Right lobe of liver (tissue), 4 donors: ENCODE measurements at regions not wholly inside any gene's neighbourhood (a gene's known extent, or its start where the extent isn't known, plus 50 kb on each side); places are given as distances from the start of the nearest gene placed in this dataset.

ENCODE experiments used
- POLR2A ChIP-seq: fragments of 450-650 bp; IDR thresholded peaks from one replicate; pipeline ENCODE4 v1.6.1; 2017; ENCODE audit warnings: antibody characterized with exemption, mild to moderate bottlenecking
- TF ChIP-seq, protein P1 (sequence below), 4 donors: fragments of 200-600 bp in 3 of 4; fragments of 450-650 bp in 1 of 4; IDR thresholded peaks; one replicate each; pipeline versions ENCODE4 v1.5.1 to v1.8.0; 2016 to 2022; ENCODE audit warnings: antibody characterized with exemption in 4 of 4, mild to moderate bottlenecking in 2 of 4
- donor health status: DM: no; HTN: no; CAD: no.
- donor health status: DM: no; HTN: no; CAD: no.
- donor health status: DM: no; HTN: yes; CAD: no.

- TF ChIP-seq, protein P1, sequence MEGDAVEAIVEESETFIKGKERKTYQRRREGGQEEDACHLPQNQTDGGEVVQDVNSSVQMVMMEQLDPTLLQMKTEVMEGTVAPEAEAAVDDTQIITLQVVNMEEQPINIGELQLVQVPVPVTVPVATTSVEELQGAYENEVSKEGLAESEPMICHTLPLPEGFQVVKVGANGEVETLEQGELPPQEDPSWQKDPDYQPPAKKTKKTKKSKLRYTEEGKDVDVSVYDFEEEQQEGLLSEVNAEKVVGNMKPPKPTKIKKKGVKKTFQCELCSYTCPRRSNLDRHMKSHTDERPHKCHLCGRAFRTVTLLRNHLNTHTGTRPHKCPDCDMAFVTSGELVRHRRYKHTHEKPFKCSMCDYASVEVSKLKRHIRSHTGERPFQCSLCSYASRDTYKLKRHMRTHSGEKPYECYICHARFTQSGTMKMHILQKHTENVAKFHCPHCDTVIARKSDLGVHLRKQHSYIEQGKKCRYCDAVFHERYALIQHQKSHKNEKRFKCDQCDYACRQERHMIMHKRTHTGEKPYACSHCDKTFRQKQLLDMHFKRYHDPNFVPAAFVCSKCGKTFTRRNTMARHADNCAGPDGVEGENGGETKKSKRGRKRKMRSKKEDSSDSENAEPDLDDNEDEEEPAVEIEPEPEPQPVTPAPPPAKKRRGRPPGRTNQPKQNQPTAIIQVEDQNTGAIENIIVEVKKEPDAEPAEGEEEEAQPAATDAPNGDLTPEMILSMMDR (IDR thresholded peaks at IDR 0.05) = no peak
- no peak for TF ChIP-seq POLR2A
Observed at GRCh38 chr10:6314620-6315205, 112.0 kb downstream of the PFKFB3 start.
